ENCODE measurements at regions not wholly inside any gene's neighbourhood (a gene's known extent, or its start where the extent isn't known, plus 50 kb on each side); places are given as distances from the start of the nearest gene placed in this dataset.

- 0% methylated on average over 1 of the region's 1 CpG for WGBS (ENCODE audit: insufficient coverage, insufficient replicate concordance, low lambda C conversion rate, missing lambda C conversion rate)
- Histone ChIP-seq H3K27ac (ENCODE audit: control insufficient read depth, insufficient read depth) (no peak overlapping the region), H3K36me3 (ENCODE audit: control insufficient read depth in 2 of 2, insufficient read depth in 2 of 2, low read length in 1 of 2) (no peaks in the 10 kb centered on the region), H2AFZ (ENCODE audit: control insufficient read depth, low read depth, low read length) (no peak overlapping the region), H3K79me2 (ENCODE audit: control insufficient read depth, insufficient read depth, low read length) (no peaks in the 10 kb centered on the region), H3K9me3 (replicated peaks; ENCODE audit: control insufficient read depth, insufficient read depth, low read length) (no peaks in the 10 kb centered on the region), H4K20me1 (ENCODE audit: control insufficient read depth, insufficient read depth) (no peaks in the 10 kb centered on the region), H3K4me3 (no peak overlapping the region), H3K9ac (ENCODE audit: control insufficient read depth, insufficient read depth, low read length) (no peak overlapping the region), H3K4me2 (ENCODE audit: control insufficient read depth, insufficient read depth) (no peak overlapping the region), H3K4me1 (ENCODE audit: control insufficient read depth, insufficient read depth, low read length) (no peaks in the 10 kb centered on the region), H3K27me3 (replicated peaks in 1 of 2; ENCODE audit: control insufficient read depth in 2 of 2, insufficient read depth in 2 of 2, low read length in 1 of 2) (no peaks in the 10 kb centered on the region)
- ChIA-PET RAD21 (ENCODE audit: unreplicated experiment) (no interaction called here), POLR2A (no interaction called here), CTCF (no interaction called here), SMC1A (ENCODE audit: uncharacterized antibody, unreplicated experiment) (no interaction called here)
- intact Hi-C loops (cut with micrococcal nuclease; ENCODE audit: unreplicated experiment): no loop called here
- ATAC-seq (no peak), DNase-seq (ENCODE audit: low read depth, low spot score) (no peak), FAIRE-seq (no peak)
- BruUV-seq (replicated peaks): no TSS peak
- in situ Hi-C loops (cut with MboI): no loop called here
- TF ChIP-seq, protein P1, sequence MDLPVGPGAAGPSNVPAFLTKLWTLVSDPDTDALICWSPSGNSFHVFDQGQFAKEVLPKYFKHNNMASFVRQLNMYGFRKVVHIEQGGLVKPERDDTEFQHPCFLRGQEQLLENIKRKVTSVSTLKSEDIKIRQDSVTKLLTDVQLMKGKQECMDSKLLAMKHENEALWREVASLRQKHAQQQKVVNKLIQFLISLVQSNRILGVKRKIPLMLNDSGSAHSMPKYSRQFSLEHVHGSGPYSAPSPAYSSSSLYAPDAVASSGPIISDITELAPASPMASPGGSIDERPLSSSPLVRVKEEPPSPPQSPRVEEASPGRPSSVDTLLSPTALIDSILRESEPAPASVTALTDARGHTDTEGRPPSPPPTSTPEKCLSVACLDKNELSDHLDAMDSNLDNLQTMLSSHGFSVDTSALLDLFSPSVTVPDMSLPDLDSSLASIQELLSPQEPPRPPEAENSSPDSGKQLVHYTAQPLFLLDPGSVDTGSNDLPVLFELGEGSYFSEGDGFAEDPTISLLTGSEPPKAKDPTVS (IDR thresholded peaks at IDR 0.05; ENCODE audit: low read depth, low read length): no peak
- no peak for TF ChIP-seq MAX (IDR thresholded peaks at IDR 0.05; ENCODE audit: low read depth, low read length)
- TF ChIP-seq SREBF2 (IDR thresholded peaks at IDR 0.05; ENCODE audit: low read length): no peak
- TF ChIP-seq MEF2A (IDR thresholded peaks at IDR 0.05; ENCODE audit: insufficient read depth, low read depth, low read length): no peak
- TF ChIP-seq TCF3 (IDR thresholded peaks at IDR 0.05; ENCODE audit: borderline replicate concordance, insufficient read depth, low read depth, low read length): no peak
- no peak for TF ChIP-seq NR2C2 (IDR thresholded peaks at IDR 0.05; ENCODE audit: borderline replicate concordance, control insufficient read depth, insufficient read length, low read depth)
- no peak for TF ChIP-seq BACH1 (IDR thresholded peaks at IDR 0.05; ENCODE audit: borderline replicate concordance)
- TF ChIP-seq ZNF217 (IDR thresholded peaks at IDR 0.05): no peak
- no peak for TF ChIP-seq POLR2AphosphoS5 (IDR thresholded peaks at IDR 0.05; ENCODE audit: low read length)
- TF ChIP-seq ZBTB40 (IDR thresholded peaks at IDR 0.05; ENCODE audit: borderline replicate concordance): no peak
- no peak for TF ChIP-seq MTA2 (IDR thresholded peaks at IDR 0.05; ENCODE audit: low read depth)
- TF ChIP-seq SMC3 (IDR thresholded peaks at IDR 0.05; ENCODE audit: borderline replicate concordance, low read length): no peak
- TF ChIP-seq SRF (IDR thresholded peaks at IDR 0.05; ENCODE audit: low read depth in 2 of 2, low read length in 2 of 2): no peak
These were observed 1033.6 kb downstream of the FAM181B start for GRCh38 chr11:81700076-81700475.
